Central memory CD4-positive, alpha-beta T cell (primary cell): ENCODE measurements at regions not wholly inside any gene's neighbourhood (a gene's known extent, or its start where the extent isn't known, plus 50 kb on each side); places are given as distances from the start of the nearest gene placed in this dataset.

ENCODE experiments used
- DNase-seq: peaks from one replicate; pipeline ENCODE4 v3.0.0; 2022

GRCh38 chrX:110847334-110847733 lies 51.7 kb upstream of the CHRDL1 start:
- peak; percentile 32 for DNase-seq

GRCh38 chrX:110846071-110846470 lies 50.5 kb upstream of the CHRDL1 start:
- no peak for DNase-seq
